H9 (cell line): ENCODE measurements at regions not wholly inside any gene's neighbourhood (a gene's known extent, or its start where the extent isn't known, plus 50 kb on each side); places are given as distances from the start of the nearest gene placed in this dataset.

ENCODE experiments used
- DNase-seq: peaks from one replicate; pipeline ENCODE4 v3.0.0-alpha.2; 2017
- H2AFZ ChIP-seq: one replicate; pipeline ENCODE4 v1.6.1; 2013; ENCODE audit warnings: mild to moderate bottlenecking, low read length, control low read depth, moderate library complexity
- H2AK5ac ChIP-seq: 2 replicates; pipeline ENCODE4 v1.6.1; 2013; ENCODE audit warnings: low read length, control low read depth, mixed read lengths; ENCODE audit not compliant: insufficient read length
- H2BK120ac ChIP-seq: one replicate; pipeline ENCODE4 v1.6.1; 2013; ENCODE audit warnings: low read depth, mild to moderate bottlenecking, low read length, control low read depth, inconsistent platforms; ENCODE audit not compliant: poor library complexity, severe bottlenecking
- H2BK12ac ChIP-seq: 2 replicates; pipeline ENCODE4 v1.6.1; 2013; ENCODE audit warnings: low read length, control low read depth, mixed read lengths, low read depth; ENCODE audit not compliant: insufficient read length
- H2BK15ac ChIP-seq: 2 replicates; pipeline ENCODE4 v1.6.1; 2013; ENCODE audit warnings: low read depth, low read length, control low read depth
- H2BK20ac ChIP-seq: one replicate; pipeline ENCODE4 v1.6.1; 2013; ENCODE audit warnings: low read depth, mild to moderate bottlenecking, low read length, control low read depth, inconsistent platforms; ENCODE audit not compliant: poor library complexity, severe bottlenecking
- H2BK5ac ChIP-seq: 2 replicates; pipeline ENCODE4 v1.6.1; 2013; ENCODE audit warnings: low read length, control low read depth, mixed read lengths; ENCODE audit not compliant: insufficient read length
- H3K14ac ChIP-seq: 2 replicates; pipeline ENCODE4 v1.6.1; 2013; ENCODE audit warnings: low read length, control low read depth; ENCODE audit not compliant: insufficient read depth
- H3K18ac ChIP-seq: 2 replicates; pipeline ENCODE4 v1.6.1; 2013; ENCODE audit warnings: low read depth, mild to moderate bottlenecking, mixed read lengths, low read length, control low read depth; ENCODE audit not compliant: insufficient read length
- H3K23ac ChIP-seq: 2 replicates; pipeline ENCODE4 v1.6.1; 2013; ENCODE audit warnings: low read length, control low read depth, mixed read lengths, low read depth; ENCODE audit not compliant: insufficient read length
- H3K23me2 ChIP-seq: 2 replicates; pipeline ENCODE4 v1.6.1; 2013; ENCODE audit warnings: low read depth, mild to moderate bottlenecking, mixed read lengths, low read length, control low read depth; ENCODE audit not compliant: insufficient read length, poor library complexity, severe bottlenecking
- H3K27ac ChIP-seq: 2 replicates; pipeline ENCODE4 v1.5.1; 2013; ENCODE audit warnings: low read length, control low read depth, mixed read lengths, low read depth; ENCODE audit not compliant: insufficient read length
- H3K27me3 ChIP-seq: 2 replicates; pipeline ENCODE4 v1.6.1; 2013; ENCODE audit warnings: low read length, control low read depth, inconsistent platforms; ENCODE audit not compliant: insufficient read depth
- H3K4ac ChIP-seq: 2 replicates; pipeline ENCODE4 v1.6.1; 2013; ENCODE audit warnings: low read depth, mild to moderate bottlenecking, control low read depth, inconsistent platforms, low read length, moderate library complexity
- H3K4me1 ChIP-seq: 2 replicates; pipeline ENCODE4 v1.6.1; 2013; ENCODE audit warnings: low read length, control low read depth, inconsistent platforms; ENCODE audit not compliant: insufficient read depth
- H3K4me2 ChIP-seq: 2 replicates; pipeline ENCODE4 v1.6.1; 2013; ENCODE audit warnings: low read length, control low read depth, mixed read lengths; ENCODE audit not compliant: insufficient read length, insufficient read depth
- H3K56ac ChIP-seq: 2 replicates; pipeline ENCODE4 v1.6.1; 2013; ENCODE audit warnings: low read depth, mild to moderate bottlenecking, mixed read lengths, low read length, control low read depth; ENCODE audit not compliant: insufficient read length
- H3K79me1 ChIP-seq: 2 replicates; pipeline ENCODE4 v1.6.1; 2013; ENCODE audit warnings: low read depth, mild to moderate bottlenecking, moderate library complexity, low read length, control low read depth, inconsistent platforms; ENCODE audit not compliant: insufficient read depth, poor library complexity, severe bottlenecking
- H3K79me2 ChIP-seq: 2 replicates; pipeline ENCODE4 v1.6.1; 2013; ENCODE audit warnings: low read length, control low read depth, inconsistent platforms; ENCODE audit not compliant: insufficient read depth
- H3K9ac ChIP-seq: 2 replicates; pipeline ENCODE4 v1.6.1; 2013; ENCODE audit warnings: low read length, control low read depth, mixed read lengths; ENCODE audit not compliant: insufficient read length; ENCODE audit errors: extremely low read depth
- H3K9me3 ChIP-seq: one replicate; pipeline ENCODE4 v1.6.1; 2013; ENCODE audit warnings: low read depth, low read length, inconsistent platforms; ENCODE audit not compliant: control insufficient read depth
- H3T11ph ChIP-seq: one replicate; pipeline ENCODE4 v1.6.1; 2013; ENCODE audit warnings: mild to moderate bottlenecking, low read length, control low read depth, inconsistent platforms
- H4K20me1 ChIP-seq: one replicate; pipeline ENCODE4 v1.6.1; 2013; ENCODE audit not compliant: control insufficient read depth, insufficient read length, insufficient read depth
- H4K5ac ChIP-seq: 2 replicates; pipeline ENCODE4 v1.6.1; 2013; ENCODE audit warnings: low read depth, mild to moderate bottlenecking, mixed read lengths, low read length, control low read depth; ENCODE audit not compliant: insufficient read length
- H4K8ac ChIP-seq: replicated peaks from 2 replicates; pipeline ENCODE4 v1.6.1; 2013; ENCODE audit warnings: low read length, control low read depth, mixed read lengths, low read depth; ENCODE audit not compliant: insufficient read length
- H4K91ac ChIP-seq: 2 replicates; pipeline ENCODE4 v1.6.1; 2013; ENCODE audit warnings: low read depth, mild to moderate bottlenecking, moderate library complexity, mixed read lengths, low read length, control low read depth; ENCODE audit not compliant: insufficient read length
- H3K27ac Mint-ChIP-seq, 3 experiments: 2 replicates in 2 of 3; 3 replicates in 1 of 3; pipeline ENCODE4 v1.8.0; 2020 to 2021; ENCODE audit warnings: mixed read lengths in 3 of 3, mild to moderate bottlenecking in 1 of 3, moderate library complexity in 1 of 3
- H3K27me3 Mint-ChIP-seq: 2 replicates; pipeline ENCODE4 v1.8.0; 2021; ENCODE audit warnings: low read depth, mild to moderate bottlenecking, moderate library complexity, mixed read lengths
- H3K36me3 Mint-ChIP-seq, 3 experiments: 2 replicates in 2 of 3; 3 replicates in 1 of 3; pipeline ENCODE4 v1.8.0; 2020 to 2021; ENCODE audit warnings: low read depth in 3 of 3, mixed read lengths in 3 of 3; ENCODE audit not compliant: insufficient read depth in 1 of 3
- H3K4me1 Mint-ChIP-seq, 2 experiments: 2 replicates each; pipeline ENCODE4 v1.8.0; 2020; ENCODE audit warnings: mixed read lengths in 2 of 2
- H3K4me3 Mint-ChIP-seq, 2 experiments: 2 replicates in 1 of 2; 3 replicates in 1 of 2; pipeline ENCODE4 v1.8.0; 2020 to 2021; ENCODE audit warnings: mild to moderate bottlenecking in 2 of 2, mixed read lengths in 2 of 2, moderate library complexity in 1 of 2
- H3K9me3 Mint-ChIP-seq, 2 experiments: 2 replicates in 1 of 2; 3 replicates in 1 of 2; pipeline ENCODE4 v1.8.0; 2020; ENCODE audit warnings: mild to moderate bottlenecking in 2 of 2, mixed read lengths in 2 of 2, moderate library complexity in 1 of 2
- WGBS: extraction: QIAGEN DNeasy Blood & Tissue Kit; methylation state at CpG from one replicate; pipeline ENCODE4 v1.1.7; 2013; ENCODE audit warnings: missing lambda C conversion rate, low lambda C conversion rate, mixed read lengths; ENCODE audit not compliant: insufficient read length; ENCODE audit errors: extremely low coverage; 5-methylcytosine and 5-hydroxymethylcytosine counted together
- TF ChIP-seq, protein P1 (sequence below): fragments of 200-600 bp; sonication (generic); conservative IDR thresholded peaks from 3 replicates; pipeline ENCODE4 v1.8.0; 2021; ENCODE audit warnings: antibody characterized with exemption, mild to moderate bottlenecking

DNA sequence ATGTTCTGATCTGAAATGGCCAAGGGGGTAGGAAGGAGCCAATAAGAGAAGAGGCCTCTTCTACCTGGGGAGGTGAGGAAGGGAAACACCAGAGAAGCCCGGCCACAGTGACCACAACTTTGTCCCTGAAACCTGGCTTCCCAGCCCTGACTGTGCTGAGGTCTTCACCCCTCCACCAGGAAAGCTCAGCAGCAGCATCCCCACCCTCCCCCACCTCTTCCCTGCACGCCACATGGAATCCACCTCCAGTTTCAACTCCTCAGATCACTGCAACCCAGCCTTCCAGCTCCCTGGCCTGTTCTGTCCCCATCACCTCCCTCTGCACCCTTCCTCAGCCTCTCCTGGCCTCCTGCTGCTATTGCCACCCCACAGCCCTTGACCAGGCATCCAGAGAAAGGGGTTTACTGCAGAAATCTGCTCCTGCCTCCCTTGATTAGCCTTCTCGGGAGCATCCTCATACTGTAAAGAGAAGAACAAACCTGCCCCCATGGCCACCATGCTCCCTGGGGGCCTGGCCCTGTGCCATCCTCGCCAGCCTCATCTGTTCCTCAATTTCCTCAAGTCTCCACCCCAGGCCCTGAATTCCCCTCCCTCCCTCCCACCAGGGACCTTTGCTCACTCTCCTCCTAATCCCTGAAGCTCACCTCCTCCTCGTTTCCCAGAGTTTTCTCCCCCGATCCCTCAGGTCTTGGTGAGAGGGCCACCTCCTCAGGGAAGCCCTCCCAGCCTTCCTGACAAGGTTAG is 450.9 kb downstream of the MATN1 start:
- no peaks in the 10 kb centered on the region; a peak in 2 of 5 replicates for H3K9me3 Mint-ChIP-seq
- no CpG with 5 or more reads among the region's 6 CpGs for WGBS
- no peak overlapping the region for H3T11ph ChIP-seq

More for the DNA sequence above, 450.9 kb downstream of the MATN1 start:
- no peaks in the 10 kb centered on the region for H3K36me3 Mint-ChIP-seq
- H3K27ac ChIP-seq = no peak overlapping the region
- no peak overlapping the region for H2AFZ ChIP-seq
- H3K4me1 Mint-ChIP-seq = 0 out of 4 replicates have a peak, but pooled peaks cover 0 to 2% of the 10 kb centered on the region in 2 experiments
- no peak overlapping the region for H4K91ac ChIP-seq
- no peak overlapping the region for H3K56ac ChIP-seq
- peaks cover 6% of the 10 kb centered on the region; the same call in 1 of the 2 replicates for H3K27me3 Mint-ChIP-seq
- no peak overlapping the region for H3K9ac ChIP-seq
- H4K8ac ChIP-seq = no peak overlapping the region
- no peak overlapping the region for H4K5ac ChIP-seq
- no peaks in the 10 kb centered on the region for H3K79me1 ChIP-seq
- H3K79me2 ChIP-seq = no peaks in the 10 kb centered on the region
- no peaks in the 10 kb centered on the region for H4K20me1 ChIP-seq
- peak; percentile 14 for DNase-seq
- no peak overlapping the region for H2BK5ac ChIP-seq
- H3K9me3 ChIP-seq = no peaks in the 10 kb centered on the region
- H3K4me1 ChIP-seq = no peaks in the 10 kb centered on the region
- no peak overlapping the region for H3K27ac Mint-ChIP-seq
- H3K23ac ChIP-seq = no peak overlapping the region
- H3K27me3 ChIP-seq = no peaks in the 10 kb centered on the region
- H3K14ac ChIP-seq = no peak overlapping the region
- no peak overlapping the region for H3K4me3 Mint-ChIP-seq
- no peak overlapping the region for H3K4ac ChIP-seq
- TF ChIP-seq, protein P1, sequence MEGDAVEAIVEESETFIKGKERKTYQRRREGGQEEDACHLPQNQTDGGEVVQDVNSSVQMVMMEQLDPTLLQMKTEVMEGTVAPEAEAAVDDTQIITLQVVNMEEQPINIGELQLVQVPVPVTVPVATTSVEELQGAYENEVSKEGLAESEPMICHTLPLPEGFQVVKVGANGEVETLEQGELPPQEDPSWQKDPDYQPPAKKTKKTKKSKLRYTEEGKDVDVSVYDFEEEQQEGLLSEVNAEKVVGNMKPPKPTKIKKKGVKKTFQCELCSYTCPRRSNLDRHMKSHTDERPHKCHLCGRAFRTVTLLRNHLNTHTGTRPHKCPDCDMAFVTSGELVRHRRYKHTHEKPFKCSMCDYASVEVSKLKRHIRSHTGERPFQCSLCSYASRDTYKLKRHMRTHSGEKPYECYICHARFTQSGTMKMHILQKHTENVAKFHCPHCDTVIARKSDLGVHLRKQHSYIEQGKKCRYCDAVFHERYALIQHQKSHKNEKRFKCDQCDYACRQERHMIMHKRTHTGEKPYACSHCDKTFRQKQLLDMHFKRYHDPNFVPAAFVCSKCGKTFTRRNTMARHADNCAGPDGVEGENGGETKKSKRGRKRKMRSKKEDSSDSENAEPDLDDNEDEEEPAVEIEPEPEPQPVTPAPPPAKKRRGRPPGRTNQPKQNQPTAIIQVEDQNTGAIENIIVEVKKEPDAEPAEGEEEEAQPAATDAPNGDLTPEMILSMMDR = no peak
- H3K23me2 ChIP-seq = no peaks in the 10 kb centered on the region
- H2BK15ac ChIP-seq = no peak overlapping the region
- H2AK5ac ChIP-seq = no peak overlapping the region
- H2BK20ac ChIP-seq = no peak overlapping the region
- no peak overlapping the region for H2BK12ac ChIP-seq
- H3K4me2 ChIP-seq = no peak overlapping the region
- no peak overlapping the region for H2BK120ac ChIP-seq
- H3K18ac ChIP-seq = no peak overlapping the region
